Islet of Langerhans (tissue), 1 donor: ENCODE measurements at regions not wholly inside any gene's neighbourhood (a gene's known extent, or its start where the extent isn't known, plus 50 kb on each side); places are given as distances from the start of the nearest gene placed in this dataset.
"Not testable (repeated sequence)": the region's sequence is repeated elsewhere in the genome, so short reads cannot be mapped to it uniquely, and the experiment has no call there.

ENCODE experiments used
- FAIRE-seq: peaks from one replicate; lab custom pipeline; 2011; peaks lifted over from hg19 to GRCh38; lab: Jason Lieb, UNC

DNA sequence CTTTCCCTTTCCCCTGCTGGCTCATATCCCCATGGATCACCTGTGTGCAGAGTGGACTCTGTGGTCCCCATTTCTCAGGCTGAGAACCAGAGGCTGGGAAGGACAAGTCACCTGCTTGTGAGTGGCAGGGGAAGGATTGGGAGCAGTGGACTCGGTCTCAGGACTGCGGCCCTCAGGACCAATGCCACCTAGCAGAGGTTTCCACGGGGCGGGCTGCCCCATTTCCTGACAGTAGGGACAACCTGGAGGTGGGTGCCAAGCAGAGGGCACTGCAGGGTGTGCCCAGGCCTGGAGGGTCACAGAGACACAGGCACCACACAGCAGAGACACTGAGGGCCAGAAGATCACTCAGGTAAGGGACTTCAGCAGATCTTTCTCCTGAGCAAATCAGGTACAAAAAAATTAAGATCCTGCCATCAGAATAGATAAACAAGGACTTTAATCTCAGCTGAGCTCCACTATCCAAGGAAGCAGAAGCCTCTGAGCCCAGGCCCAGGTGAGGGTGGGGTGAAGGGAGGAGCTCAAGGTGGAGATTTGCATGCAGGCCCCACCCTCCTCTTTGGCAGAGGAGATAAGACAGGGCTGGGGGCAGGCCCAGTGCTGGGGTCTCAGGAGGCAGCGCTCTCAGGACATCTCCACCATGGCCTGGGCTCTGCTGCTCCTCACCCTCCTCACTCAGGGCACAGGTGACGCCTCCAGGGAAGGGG is 113.8 kb downstream of the GGTLC2 start:
- not testable (repeated sequence) for FAIRE-seq

GRCh38 chr22:22759371-22759770 is 115.0 kb downstream of the GGTLC2 start:
- no peak for FAIRE-seq

DNA sequence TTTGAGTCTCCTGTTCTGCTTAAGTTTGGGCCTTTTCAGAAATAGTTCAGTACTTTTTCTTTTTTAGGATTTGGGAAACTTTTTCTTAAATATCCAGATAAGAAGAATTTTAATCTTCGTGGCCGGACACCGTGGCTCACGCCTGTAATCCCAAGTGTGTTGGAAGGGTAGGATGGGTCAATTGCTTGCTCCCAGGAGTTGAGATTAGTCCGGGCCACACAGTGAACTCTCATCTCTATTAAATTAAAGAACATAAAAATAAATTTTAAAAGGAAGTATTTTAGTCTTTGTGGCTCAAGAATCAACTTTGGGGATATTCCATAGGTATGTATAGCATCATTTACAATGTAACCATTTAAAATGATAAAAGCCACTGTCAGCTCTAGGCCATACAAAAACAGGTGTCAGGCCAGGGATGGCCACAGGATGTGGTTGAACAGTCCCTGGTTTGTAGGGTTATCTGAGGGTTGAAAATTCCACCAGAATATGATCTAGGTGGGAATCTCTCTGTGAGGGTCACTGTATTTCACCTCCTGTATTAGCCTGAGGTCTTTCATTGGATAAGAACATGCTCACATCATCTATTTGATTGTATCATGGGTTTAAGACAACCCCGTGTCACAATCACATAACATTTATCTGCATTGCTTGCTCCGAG is 115.6 kb downstream of the GGTLC2 start:
- FAIRE-seq, result no peak

- FAIRE-seq, result no peak
Measured at GRCh38 chr22:22761606-22761962, 117.2 kb downstream of the GGTLC2 start.

DNA sequence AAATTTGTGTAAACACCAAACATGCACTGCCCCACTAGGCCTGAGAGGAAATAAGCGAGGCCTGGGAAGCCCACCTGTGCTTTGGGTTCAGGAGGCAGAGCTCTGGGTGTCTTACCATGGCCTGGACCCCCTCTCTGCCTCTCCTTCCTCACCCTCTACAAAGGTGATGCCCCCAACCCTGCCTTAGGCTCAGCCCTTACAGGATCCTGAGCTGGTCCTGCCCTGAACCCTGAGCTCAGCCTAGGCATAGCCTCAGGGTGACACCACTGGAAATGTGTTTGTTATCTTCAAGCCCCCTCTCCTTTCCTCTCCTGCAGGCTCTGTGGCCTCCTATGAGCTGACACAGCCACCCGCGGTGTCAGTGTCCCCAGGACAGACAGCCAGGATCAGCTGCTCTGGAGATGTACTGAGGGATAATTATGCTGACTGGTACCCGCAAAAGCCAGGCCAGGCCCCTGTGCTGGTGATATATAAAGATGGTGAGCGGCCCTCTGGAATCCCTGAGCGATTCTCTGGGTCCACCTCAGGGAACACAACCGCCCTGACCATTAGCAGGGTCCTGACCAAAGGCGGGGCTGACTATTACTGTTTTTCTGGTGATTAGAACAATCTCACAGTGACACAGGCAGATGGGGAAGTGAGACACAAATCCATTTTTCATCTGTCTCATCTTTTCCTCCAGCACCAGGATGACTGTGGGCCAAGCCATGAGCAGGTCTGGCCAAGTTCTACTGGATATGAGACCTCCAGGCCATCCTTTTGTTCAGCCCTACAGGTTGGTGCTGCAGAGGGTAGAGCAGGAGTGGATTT is 117.8 kb downstream of the GGTLC2 start:
- FAIRE-seq, result no peak

DNA sequence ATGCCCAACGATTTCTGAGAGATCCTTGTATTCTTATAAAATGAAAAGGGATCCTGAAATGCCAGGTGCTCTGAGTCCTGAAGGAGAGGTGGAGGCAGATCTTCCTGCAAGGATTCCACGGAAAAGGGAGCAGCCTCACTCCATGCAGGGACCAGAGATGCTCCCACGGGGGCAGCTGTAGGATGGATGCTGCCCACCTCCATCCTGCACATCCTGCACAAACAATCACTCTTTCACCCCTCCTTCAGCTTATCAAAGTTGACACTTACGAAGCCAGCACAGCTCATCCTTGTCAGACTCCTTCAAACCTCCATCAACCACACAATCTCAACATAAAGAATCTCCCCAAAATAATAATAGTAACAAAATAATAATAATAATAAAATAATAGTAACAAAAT is 119.1 kb downstream of the GGTLC2 start:
- FAIRE-seq, result no peak

DNA sequence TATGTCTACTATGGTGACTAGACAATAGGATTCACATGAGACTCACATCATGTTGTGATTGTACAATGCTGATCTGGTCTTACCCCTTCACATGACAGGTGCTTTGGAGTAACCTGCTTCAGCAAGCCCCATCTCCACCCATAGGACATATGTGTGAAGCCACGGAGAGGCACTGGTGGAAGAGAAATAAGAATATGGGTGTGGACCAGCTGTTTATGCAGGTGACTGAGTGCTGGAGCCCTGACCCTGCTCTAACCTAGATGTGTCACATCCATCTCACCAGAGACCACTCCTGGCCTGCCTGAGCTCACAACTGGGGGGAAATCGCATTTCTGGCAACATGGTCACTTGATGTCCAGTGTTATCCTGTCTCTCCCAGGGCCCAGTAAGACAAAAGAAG is 119.7 kb downstream of the GGTLC2 start:
- FAIRE-seq, result no peak

- FAIRE-seq, result no peak
Measured at GRCh38 chr22:22767876-22768602, 119.6 kb upstream of the IGLL5 start.

- no peak for FAIRE-seq
Measured at GRCh38 chr22:22768885-22769284, 118.7 kb upstream of the IGLL5 start.

- no peak for FAIRE-seq
Measured at GRCh38 chr22:22769434-22770279, 118.0 kb upstream of the IGLL5 start.

- no peak for FAIRE-seq
Measured at GRCh38 chr22:22770280-22770871, 117.2 kb upstream of the IGLL5 start.

GRCh38 chr22:22770881-22771280 is 116.7 kb upstream of the IGLL5 start:
- FAIRE-seq, result no peak

DNA sequence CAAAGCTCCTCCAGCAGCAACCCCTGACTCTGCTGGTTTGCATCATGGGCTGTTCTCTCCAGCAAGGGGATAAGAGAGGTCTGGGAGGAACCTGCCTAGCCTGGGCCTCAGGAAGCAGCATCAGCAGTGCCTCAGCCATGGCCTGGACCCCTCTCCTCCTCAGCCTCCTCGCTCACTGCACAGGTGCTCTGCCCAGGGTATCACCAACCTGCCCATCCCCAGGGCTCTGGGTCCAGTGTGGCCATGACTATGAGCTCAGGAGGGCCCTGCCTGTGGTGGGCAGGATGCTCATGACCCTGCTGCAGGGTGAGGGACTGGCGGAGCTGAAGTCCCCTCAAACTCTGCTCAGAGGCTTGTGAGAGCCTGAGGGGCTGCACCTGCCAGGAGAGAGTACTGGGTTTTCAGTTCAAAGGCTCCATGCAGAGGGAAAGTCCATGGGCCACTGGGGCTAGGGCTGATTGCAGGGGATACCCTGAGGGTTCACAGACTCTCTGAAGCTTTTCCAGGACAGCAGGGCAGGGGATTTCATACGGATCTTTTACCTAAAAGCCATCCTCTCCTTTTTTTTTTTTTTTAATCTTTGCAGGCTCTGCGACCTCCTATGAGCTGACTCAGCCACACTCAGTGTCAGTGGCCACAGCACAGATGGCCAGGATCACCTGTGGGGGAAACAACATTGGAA is 115.8 kb upstream of the IGLL5 start:
- no peak for FAIRE-seq

DNA sequence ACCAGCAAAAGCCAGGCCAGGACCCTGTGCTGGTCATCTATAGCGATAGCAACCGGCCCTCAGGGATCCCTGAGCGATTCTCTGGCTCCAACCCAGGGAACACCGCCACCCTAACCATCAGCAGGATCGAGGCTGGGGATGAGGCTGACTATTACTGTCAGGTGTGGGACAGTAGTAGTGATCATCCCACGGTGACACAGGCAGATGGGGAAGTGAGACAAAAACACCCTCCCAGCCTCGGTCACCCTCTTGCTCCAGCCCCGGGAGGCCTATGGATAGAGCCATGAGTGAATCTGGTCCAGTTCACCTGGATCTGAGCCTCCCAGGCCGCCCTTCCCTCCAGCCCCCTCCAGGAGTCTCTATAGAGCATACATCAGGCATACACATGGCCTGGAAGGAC is 115.2 kb upstream of the IGLL5 start:
- FAIRE-seq, result no peak

GRCh38 chr22:22772883-22773282 is 114.7 kb upstream of the IGLL5 start:
- FAIRE-seq, result no peak

DNA sequence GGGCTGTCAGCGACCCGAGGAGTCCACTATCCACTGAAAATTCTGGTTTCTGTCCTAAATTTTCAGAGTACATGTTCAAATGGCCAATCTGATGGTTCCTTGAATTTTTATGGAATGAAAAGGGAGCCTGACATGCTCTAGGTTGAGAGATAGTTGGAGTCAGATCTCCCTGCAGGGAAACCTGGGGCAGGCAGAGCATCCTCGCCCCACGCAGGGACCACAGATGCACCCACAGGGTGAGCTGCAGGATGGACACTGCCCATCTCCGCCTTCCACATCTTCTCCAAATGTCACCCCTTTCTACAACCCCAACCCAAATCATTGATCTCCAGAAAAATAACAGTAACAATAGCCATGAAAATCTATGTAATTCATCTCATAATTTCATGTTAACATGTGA is 114.2 kb upstream of the IGLL5 start:
- no peak for FAIRE-seq

DNA sequence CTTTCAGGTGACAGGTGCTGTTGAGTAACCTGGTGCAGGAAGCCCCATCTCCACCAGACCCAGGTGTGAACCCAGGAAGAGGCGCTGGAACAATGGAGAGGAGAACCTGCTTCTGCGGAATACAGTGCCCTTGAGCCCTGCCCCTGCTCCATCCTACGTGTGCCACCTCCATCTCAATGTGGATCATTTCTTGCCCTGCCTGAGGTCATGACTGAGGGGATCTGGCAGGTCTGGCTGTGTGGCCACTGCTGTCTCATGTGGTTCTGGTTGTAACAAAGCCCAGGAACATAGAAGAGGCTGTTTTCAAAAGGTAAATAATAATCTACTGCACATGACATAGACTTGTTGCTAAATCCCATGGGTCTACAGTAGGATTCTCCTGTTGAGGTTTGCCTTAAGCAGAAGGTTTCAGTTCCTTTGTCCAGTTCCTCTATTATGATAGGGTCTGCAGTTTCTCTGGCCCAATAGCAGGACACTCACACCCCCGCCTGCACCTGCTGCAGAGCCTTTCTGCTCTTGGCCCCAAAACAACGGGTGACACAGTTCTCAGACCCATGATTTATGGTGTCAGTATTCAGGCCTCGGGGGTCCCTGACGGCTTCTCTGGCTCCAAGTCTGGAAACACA is 113.5 kb upstream of the IGLL5 start:
- FAIRE-seq, result no peak

- FAIRE-seq, result not testable (repeated sequence)
Measured at GRCh38 chr22:22774762-22775161, 112.9 kb upstream of the IGLL5 start.

GRCh38 chr22:22776121-22776520 is 111.5 kb upstream of the IGLL5 start:
- no peak for FAIRE-seq

DNA sequence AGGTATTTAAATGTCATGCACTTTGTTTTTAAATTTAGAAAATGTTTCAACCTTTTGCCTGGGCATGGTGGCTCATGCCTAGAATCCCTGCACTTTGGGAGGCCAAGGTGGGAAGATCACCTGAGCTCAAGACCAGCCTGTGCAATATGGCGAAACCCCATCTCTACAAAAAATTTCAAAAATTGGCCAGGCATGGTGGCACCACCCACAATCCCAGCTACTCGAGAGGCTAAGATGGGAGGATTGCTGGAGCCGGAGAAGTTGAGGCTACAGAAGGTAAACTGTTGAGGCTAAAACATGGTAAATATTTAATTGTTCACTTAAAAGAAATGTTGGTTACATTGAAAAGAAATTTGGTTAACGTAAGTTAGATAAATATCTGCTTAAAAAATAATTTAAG is 108.4 kb upstream of the IGLL5 start:
- FAIRE-seq, result no peak
